ENCODE measurements at regions not wholly inside any gene's neighbourhood (a gene's known extent, or its start where the extent isn't known, plus 50 kb on each side); places are given as distances from the start of the nearest gene placed in this dataset.

DNA sequence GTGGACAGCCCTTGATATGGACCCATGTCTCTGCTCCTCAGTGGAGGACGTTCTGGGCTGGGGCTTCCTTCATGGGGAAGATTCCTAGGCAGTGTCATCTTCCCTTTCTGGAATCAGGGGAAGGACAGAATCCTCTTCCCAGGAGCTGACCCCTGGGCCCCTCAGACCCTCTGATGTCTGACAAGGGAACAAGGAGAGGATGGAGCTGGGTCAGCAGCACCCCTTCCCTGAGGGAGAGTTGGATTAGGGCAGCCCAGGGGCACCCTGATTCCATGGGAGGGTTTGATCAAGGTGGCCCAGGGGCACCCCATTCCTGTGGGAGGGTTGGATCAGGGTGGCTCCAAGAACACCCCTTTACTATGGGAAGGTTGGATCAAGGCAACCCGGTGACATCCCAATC is 86.5 kb downstream of the ACKR3 start:
- DNase-seq: no peak

DNA sequence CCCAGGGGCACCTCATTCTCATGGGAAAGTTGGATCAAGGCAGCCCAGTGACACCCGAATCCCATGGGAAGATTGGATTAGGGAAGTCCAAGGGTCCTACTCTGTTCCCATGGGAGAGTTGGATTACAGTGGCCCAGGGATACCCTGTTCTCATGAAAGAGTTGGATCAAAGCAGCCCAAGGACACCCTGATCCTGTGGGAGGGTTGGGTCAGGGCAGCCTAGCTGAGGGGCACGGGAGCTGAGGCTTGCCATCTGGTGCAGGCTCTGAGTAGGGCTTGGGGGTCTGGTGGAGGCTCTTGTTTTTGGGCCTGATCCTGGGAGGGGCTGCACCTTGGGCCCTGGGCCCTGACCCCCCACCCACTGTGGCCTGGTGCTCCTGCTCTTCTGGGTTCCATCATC is 87.1 kb downstream of the ACKR3 start:
- no peak for DNase-seq

DNA sequence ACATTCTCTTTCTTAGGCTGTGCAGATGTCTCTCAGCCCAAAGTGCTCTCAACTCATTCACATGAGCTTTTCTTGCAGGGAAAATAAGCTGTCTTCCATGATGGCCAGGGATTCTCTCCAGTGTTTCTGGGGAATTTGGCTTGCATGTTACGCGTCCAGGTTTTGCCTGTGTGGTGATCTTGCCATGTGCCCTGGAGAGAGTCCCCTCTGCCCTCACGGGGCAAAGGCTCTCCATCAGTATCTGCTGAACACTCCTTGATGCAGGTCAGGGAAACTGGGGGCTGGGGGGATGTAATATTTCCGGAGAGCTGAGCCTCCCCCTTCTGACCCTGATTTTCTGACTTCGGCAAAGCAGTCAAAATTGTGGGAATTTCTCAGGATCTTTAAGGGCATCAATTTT is 87.6 kb downstream of the ACKR3 start:
- DNase-seq: no peak

DNA sequence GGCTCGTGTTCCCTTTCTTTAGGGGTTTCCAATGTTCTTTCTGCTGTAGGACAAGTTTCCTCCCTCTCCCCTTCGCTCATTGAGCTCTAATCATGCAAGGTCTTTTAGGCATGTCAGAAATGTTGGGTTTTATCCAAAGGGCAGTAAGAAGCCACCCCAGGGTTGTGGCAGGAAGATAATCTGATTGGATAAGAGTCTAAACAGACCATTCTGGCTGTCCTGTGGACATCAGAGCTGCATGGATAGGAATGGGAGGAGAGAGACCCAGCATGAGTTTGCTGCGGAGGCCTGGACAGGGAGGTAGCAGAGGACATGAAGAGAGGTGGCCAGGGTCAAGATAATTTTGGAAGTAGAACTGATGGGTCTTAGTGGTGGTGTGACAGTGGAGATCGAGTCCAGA is 88.2 kb downstream of the ACKR3 start:
- DNase-seq: no peak

DNA sequence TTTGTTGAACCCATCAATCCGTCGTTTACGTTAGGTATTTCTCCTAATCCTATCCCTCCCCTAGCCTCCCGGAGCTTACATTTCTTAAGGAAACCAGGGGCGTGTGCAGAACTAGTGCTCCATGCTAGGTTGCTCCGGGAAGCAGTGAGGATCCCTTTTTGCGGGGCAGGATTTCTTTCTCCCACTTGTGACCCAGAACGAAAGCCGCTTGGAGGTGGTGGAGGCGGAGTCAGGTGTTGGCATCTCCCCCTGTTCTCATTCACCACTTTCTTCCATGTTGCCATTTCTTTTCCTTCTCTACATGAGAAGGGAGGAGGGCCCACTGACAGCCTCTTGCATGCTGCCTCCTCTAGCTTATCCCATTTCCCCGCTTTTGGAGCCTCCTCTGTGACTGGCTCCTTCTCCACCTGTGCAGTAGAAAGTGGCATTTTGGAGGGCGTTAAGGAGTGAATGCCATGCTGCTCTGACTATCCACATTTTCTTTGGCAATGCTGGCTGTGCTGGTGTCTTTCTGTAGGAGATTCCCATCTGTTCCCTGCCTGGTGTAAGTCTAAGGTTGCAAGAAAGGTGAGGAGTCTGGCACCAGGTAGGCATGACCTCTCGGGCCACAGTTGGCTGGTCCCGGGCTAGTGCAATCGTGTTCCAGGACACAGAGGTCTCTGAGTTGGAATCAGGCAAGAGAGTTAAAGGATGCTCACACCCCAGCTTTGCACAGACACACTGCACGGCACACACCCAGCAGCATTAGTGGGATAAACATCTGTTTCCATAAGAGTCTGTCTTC is 89.5 kb downstream of the ACKR3 start:
- no peak for DNase-seq

DNA sequence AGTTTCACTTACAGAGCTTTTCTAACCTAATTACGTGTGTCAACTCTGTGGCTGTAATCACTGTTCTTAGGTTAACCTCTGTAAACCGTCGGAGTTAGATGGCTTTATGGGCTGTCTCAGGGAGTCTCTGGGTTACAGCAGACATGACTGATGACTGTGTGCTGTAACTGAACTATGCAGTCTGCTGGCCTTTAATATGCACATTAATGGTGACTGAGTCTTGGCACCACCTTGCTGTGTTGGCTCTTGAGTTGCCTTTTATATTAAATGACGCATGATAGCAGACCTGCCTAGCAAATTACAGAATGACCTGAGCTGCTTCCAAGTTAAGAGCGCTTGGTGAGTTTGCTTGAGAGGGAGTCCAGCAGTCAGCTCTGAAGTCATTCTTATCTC is 90.1 kb downstream of the ACKR3 start:
- peak; percentile 1 for DNase-seq

DNA sequence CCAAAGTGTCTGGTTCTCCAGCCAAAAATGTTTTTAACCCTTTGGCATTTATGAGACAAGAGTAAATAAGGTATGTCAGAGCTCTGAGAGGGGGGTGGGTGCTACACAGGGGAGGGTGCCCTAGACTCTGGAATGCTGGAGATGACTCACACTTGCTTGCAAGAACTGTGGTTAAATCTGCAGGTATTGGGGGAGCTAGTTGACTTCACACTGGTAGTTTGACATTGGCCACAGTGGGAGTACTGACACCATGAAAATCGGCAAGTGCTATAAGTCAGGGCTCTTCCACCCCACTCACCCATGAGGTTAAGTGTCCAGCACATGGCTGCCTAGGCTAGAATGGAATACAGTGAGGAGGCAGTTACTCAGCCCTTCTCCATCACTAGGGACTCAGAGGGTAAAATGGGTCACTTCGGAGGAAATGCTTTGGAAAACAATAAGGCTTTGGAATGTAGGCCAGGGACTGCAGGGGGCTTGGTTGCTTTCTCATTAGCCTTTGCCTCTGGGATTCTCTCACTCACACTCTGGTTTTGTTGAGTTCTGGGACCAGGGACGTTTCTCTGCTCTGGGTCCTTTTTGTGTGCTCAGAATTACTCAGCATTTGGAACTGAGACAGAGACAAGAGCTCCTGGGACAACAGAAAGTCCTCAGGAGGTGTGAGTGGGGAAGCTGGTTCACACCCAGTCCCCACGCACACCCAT is 91.6 kb downstream of the ACKR3 start:
- no peak for DNase-seq

DNA sequence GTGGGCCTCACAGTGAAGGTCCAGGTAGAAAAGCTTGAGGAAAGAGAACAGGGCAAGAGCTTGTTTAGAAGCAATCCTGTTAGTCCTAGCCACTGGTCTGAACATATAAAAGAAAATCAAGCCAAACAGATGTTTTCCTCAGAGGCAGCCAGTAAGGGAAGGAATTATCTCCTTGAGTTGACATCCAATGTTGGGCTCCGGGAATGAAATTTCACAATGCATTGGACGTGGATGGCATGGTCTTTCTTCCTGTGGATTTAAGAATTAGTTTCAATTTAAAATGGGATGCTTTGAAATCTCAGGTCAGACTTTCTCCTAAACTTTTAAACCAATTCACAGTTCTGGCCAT is 92.1 kb downstream of the ACKR3 start:
- DNase-seq: no peak

DNA sequence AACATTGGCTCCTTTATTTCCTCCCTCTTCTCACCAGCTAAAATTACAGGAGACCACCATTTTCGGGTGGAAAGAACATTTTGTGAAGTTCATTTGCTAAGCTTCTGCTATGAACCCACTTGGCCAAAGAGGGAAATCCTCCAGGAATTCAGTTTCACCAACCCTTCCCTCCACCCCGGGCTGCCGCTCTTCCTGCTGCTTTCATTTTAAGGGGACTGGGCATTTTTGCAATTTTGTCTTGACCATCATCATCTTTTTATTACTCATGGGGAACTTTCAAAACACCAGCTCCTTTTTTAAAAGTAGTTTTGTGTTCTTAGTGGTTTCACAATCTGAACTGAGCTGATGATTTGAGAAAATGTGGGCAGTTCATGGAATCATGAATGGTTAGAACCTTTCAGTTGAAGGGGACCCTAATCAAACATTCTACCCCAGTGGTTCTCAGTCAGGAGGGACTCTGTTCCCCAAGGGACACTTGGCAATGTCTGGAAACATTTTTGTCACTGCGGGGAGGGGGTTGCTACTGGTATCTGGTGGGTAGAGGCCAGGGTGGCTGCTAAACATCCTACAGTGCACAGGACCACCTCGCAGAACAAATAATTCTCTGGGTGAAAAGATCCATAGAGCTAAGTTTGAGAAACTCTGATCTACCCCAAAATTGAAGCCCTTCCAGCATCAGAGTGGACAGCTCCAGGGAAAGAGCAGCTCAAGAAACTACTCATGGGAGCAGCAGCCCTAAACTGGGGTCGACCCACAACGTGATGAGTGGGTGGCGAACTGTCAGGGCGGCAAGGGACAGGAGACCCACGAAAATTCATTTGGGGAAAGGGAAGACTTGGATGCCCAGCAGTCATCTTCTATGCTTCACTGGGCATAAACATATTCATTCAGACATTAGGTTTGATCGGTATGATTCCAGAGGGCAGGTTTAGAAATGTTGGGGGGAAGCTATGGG is 92.9 kb downstream of the ACKR3 start:
- DNase-seq: no peak

DNA sequence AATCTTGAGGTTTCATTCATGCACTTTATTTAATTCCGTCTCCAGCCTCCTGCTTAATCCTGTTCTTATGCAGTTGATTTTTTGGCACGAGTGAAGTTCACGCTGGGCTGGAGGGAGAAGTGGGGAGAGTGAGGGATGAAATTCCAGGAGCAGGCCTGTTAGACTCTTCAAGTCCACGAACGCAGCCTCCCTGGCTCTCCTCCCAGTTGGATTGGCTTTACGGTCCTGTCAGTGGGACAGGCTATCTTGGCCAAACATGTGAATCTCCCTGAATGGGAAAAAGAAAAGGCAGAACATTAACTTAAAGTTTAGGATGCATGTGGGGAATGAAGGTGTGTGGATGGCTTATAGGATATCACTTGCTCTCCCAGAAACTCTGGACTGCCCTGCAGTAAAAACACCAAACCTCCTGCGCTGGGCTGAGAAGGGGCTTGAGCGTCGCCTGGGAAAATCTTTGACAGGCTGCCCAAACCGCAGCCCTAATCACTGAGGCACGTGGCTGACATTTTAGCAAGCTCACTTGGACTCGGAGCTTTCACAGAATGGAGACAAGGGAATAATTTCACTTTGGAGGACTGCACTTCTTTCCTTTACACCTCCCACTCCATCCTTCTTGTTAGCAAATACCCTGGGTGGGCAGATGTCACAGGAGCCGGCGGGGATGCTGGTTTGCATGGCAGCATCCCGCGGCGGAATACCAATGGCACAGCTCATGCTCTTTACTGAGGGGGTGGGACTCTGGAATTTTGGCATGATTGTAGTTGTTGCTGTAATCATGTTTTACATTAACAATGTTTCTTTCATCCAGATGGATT is 93.9 kb downstream of the ACKR3 start:
- DNase-seq: no peak

DNA sequence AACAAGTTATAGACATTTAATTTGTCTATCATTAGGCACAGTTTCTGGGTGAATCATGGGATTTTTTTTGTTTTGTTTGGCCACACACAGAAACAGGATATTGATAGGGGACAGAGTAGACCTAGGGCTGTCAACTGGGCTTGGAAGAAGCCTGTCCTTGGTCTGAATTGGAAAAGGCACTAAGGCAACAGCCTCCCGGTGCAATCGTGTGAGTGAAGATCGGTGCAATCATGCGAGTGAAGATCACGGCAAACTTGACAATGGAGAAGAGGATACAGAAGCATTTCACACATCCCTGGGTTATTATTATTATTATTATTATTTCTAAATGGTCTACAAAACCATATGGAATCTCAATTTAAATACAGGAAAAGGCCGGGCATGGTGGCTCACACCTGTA is 94.5 kb downstream of the ACKR3 start:
- DNase-seq: no peak

DNA sequence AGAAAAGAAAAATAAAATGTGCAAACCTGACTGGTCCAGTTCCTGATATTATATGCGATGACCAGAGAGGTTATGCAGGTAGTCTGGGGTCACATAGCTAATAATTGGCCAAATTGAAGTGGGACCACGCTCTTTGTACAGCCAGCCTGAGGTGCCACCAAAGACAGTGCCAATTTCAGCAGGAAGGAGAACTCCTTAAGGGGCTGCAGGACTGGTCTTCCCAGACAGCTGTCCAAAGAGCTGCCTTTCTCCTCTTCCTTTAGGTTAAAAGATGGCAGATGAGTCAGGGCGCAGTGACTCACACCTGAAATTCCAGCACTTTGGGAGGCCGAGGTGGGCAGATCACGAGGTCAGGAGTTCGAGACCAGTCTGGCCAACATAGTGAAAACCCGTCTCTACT is 95.5 kb downstream of the ACKR3 start:
- no peak for DNase-seq

DNA sequence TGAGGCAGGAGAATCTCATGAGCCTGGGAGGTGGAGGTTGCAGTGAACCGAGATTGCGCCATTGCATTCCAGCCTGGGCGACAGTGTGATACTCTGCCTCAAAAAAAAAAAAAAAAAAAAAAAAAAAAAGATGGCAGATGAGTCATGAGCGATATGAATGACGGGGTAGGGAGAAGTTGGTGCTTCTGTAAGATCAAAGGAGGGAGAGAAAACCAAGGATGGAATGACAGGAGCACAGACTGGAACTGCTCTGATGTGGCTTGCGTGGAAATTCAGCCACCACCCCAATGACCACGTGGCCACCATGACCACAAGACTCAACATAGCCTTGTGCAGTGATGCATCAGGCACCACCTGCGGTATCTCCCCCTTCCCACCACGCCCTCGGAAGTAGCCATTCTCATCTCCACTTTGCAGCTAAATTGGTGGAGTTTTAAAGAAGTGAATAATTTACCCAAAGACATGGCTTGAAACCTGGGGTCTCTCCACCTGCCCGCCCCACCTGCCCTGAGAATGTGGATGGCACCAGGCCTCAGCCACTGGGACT is 96.0 kb downstream of the ACKR3 start:
- DNase-seq: no peak

DNA sequence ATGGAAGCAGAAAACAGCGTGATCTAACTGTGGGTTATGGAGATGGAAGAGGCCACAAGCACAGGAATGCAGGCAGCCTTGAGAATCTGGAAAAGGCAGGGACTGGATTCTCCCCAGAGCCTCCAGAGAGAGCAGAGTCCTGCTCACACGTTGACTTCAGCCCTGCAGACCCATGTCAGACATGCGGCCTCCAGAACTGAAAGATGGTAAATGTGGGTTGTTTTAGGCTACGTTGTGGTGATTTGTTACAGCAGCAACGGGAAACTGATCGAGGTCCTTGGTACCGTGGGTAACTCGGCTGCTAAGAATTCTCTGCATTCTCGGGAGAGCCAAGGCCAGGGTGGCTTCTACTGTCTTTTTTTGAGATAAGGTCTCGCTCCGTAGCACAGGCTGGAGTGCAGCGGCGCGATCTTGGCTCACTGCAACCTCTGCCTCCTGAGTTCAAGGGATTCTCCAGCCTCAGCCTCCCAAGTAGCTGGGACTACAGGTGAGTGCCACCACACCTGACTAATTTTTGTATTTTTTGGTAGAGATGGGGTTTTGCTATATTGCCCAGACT is 97.1 kb downstream of the ACKR3 start:
- no peak for DNase-seq

DNA sequence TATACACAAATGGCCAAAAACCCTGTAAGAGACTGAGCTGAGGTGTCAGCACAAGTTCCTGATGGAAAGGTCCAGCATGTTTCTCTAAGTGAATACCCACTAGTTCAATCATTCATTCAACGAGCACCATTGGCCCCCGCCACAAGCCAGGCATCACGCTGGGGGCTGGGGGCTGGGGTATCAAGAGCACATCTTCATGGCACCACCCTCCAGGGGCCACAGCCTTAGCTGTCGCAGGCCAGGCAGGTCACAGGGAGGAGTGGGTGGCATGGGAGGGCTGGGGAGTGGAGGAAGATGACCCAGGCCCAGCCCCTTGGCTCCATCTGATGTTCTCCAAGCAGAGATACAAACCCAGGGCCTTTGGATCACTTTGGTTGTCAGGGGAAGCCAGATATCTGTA is 97.9 kb downstream of the ACKR3 start:
- no peak for DNase-seq

DNA sequence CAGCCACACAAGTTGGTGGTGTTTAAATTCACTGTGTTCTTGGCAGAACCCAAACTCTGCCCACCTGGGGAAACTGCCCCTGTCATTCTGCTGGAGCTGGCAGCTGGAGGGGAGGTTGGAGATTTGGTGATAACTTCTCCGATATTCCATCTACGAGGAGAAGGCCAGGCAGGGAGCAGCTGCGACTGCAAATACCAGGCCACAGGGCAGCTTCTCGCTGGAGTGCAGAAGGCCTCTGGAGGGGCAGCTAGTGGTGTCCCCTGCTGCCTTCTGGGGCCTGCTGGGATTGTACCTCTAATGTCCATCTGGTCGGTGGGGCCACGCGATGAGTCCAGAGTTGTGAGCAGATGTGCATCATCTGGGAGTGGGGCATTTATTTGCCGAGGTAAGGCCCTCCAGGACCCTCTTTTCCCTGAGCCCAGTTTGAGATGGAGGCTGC is 98.9 kb downstream of the ACKR3 start:
- no peak for DNase-seq

DNA sequence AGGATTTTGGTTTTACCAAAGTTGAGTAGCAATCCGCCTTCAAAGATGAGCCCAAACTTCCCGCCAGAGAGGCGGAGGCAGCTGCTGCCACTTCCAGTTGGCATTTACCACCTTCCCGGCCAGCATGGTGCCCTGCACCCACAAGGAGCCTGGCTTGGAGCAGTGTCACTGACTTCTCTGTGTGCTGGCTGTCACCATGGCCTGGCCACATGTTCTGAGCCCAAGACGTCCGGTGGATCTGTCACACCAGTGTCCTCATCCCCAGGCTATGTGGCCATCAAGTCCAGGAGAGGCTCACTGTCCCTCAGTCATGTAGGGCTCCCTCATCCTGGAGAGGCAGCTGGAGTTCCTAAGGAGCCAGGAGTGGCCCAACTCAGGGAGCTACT is 100.6 kb downstream of the ACKR3 start:
- no peak for DNase-seq

DNA sequence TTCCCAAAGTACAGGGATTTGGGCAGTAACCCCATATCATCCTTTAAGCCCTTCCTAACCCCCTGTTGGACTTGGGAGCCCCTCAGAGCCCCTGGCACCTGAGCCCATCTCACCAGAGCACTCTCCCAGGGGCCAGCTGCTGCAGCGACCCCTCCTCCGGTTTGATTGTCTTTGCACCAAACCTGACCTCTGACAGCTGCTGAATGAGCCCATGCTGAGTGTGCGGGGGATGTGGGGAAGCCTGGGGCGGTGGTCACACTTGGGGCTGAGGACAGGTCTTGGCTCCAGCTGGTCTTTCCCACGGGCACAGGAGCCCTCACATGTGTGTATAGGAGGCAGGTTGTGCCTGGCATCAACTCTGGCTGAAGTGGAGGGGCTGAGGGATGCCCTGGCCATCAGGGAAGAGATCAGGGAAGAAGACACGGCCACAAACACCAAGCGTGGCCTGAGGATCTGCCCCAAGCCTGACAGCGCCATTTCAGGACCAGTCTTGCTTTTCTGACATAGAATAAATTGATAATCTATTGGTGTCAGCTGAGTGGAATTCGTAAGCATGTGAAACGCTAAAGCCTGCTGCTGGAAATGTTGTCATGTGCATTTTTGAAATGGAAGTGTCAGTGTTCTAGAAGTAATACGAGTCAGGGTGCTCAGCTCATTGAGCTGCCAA is 102.4 kb downstream of the ACKR3 start:
- no peak for DNase-seq

DNA sequence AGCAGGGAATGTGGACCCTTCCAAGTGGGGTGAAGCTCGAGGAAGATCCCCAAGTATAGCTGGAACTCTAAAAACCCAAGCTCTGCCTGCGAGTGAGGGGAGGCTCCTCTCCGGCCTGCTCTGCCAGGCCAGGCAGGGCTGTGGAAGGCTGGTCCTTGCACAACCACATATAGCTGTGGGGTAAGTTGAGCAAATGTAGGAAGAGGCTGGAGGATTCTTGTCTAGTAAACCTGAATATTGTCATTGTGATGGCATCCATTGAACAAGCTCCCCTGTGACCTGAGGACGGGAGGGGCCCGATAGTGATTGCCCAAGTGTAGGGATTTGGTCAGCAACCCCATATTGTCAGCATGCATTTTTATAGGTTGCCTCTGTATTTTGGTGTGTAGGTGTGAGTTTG is 103.0 kb downstream of the ACKR3 start:
- DNase-seq: no peak

DNA sequence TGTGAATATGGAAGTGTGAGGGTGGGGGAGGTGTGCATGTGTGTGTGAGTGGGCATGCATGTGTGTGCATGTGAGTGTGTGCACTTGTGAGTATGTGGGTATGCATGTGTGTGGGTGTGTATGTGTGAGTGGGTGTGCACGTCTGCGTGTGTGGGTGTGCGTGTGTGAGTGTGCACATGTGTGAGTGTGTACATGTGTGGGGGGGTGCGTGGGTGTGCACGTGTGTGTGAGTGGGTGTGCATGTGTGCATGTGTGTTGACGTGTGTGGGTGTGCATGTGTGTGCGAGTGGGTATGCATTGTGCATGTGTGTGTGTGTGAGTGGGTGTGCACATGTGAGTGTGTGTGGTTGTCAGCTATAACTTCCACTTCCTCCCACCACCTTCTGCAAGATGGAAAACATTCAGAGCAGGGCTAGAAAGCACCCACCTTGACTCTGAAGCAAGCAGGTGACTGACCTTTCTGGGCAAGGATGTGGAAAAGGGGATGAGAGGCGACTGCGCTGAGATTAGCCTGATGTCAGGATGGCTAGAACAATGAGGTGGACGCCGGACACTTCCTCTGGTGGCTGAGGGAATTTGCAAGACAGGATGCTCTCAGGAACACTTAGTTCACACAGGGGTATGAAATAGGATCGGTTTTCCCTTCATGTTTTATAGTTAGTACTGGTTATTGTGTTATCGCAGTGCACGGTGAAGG is 103.6 kb downstream of the ACKR3 start:
- DNase-seq: no peak

DNA sequence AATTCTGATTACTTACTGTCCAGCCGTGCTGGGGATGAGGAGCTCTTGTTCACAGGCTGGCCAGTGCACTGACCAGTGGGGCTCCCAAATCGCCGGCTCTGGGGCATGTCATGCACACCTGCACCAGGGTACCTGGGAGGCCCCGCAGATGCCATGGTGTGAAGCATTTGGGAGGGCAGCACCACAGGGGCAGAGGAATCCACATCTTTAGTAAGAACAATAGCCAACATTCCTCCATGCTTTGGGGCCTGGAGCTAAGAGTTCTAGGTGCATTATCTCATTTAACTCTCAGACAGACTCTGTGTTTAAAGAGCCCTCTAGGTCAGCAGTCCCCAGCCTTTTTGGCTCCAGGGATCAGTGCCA is 104.2 kb downstream of the ACKR3 start:
- no peak for DNase-seq
